Mesothelial cell of epicardium (in vitro differentiated cells): ENCODE measurements at regions not wholly inside any gene's neighbourhood (a gene's known extent, or its start where the extent isn't known, plus 50 kb on each side); places are given as distances from the start of the nearest gene placed in this dataset.

Source experiments
- DNase-seq, 2 experiments: peaks; one replicate each; pipeline ENCODE4 v3.0.0; 2021; ENCODE audit warnings: low spot score in 2 of 2; ENCODE audit not compliant: unreplicated experiment in 2 of 2
- H3K27ac Mint-ChIP-seq: 2 replicates; pipeline ENCODE4 v1.8.0; 2021; ENCODE audit warnings: mixed read lengths
- H3K27me3 Mint-ChIP-seq: 2 replicates; pipeline ENCODE4 v1.8.0; 2021; ENCODE audit warnings: low read depth, mixed read lengths
- H3K36me3 Mint-ChIP-seq: 2 replicates; pipeline ENCODE4 v1.8.0; 2021; ENCODE audit warnings: mixed read lengths
- H3K4me1 Mint-ChIP-seq: 2 replicates; pipeline ENCODE4 v1.8.0; 2021; ENCODE audit warnings: mixed read lengths
- H3K4me3 Mint-ChIP-seq: 2 replicates; pipeline ENCODE4 v1.8.0; 2021; ENCODE audit warnings: mild to moderate bottlenecking, moderate library complexity, mixed read lengths
- H3K9me3 Mint-ChIP-seq: 2 replicates; pipeline ENCODE4 v1.8.0; 2021; ENCODE audit warnings: mixed read lengths
- TF ChIP-seq, protein P1 (sequence below): fragments of 200-600 bp; sonication (generic); IDR thresholded peaks from one replicate; pipeline ENCODE4 v1.5.0; 2021; ENCODE audit warnings: antibody characterized with exemption; ENCODE audit not compliant: unreplicated experiment

DNA sequence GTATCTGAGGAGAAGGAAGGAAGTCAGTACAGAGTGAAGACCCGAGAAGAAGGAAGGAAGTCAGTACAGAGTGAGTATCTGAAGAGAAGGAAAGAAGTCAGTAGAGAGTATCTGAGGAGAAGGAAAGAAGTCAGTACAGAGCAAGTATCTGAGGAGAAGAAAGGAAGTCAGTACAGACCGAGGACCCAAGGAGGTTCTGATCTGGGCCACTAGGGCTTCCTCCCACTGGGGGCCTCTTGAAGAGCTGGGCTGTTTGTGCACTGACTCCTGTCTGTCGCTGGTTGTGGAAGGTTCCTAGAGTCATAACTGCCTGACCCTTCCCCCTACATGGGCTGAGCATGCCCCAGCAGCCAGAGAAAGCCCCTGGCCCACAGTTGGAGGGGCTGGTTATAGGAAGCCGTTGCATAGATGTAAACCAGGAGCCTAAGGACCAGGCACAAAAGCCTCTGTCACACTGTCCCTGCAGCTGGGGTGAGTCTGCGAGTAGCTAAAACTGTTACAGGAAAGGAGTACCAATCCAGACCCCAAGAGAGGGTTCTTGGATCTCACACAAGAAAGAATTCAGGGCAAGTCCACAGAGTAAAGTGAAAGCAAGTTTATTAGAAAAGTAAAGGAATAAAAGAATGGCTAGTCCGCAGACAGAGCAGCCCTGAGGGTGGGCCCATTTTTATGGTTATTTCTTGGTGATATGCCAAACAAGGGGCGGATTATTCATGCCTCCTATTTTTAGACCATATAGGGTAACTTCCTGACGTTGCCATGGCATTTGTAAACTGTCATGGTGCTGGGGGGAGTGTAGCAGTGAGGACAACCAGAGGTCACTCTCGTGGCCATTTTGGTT is 395.9 kb downstream of the PREX1 start:
- peaks cover 11% of the 10 kb centered on the region for H3K4me1 Mint-ChIP-seq
- no peaks in the 10 kb centered on the region for H3K9me3 Mint-ChIP-seq
- H3K36me3 Mint-ChIP-seq = no peaks in the 10 kb centered on the region
- no peak overlapping the region for H3K4me3 Mint-ChIP-seq
- H3K27me3 Mint-ChIP-seq = no peaks in the 10 kb centered on the region
- no peak for DNase-seq
- H3K27ac Mint-ChIP-seq = no peak overlapping the region
- TF ChIP-seq, protein P1, sequence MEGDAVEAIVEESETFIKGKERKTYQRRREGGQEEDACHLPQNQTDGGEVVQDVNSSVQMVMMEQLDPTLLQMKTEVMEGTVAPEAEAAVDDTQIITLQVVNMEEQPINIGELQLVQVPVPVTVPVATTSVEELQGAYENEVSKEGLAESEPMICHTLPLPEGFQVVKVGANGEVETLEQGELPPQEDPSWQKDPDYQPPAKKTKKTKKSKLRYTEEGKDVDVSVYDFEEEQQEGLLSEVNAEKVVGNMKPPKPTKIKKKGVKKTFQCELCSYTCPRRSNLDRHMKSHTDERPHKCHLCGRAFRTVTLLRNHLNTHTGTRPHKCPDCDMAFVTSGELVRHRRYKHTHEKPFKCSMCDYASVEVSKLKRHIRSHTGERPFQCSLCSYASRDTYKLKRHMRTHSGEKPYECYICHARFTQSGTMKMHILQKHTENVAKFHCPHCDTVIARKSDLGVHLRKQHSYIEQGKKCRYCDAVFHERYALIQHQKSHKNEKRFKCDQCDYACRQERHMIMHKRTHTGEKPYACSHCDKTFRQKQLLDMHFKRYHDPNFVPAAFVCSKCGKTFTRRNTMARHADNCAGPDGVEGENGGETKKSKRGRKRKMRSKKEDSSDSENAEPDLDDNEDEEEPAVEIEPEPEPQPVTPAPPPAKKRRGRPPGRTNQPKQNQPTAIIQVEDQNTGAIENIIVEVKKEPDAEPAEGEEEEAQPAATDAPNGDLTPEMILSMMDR = no peak

DNA sequence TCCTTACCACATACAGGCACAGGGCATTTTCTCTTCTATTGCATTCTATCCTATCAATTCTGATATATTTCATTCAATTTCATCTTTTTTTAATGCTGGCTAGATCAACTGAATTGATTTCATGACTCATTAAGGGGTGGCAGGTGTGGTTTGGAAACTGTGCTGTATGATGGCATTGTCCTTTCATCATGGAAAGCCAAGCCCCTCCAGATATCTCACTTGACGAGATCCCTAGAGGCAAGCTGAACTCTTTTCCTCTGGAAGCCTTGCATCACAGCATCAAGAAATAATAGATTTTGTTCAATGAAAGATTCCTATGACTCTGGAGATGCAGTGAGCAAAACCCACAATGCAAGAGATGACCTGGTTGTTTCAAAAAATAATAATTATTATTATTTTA is 401.2 kb downstream of the PREX1 start:
- TF ChIP-seq, protein P1 = no peak
- Mint-ChIP-seq H3K36me3 (no peaks in the 10 kb centered on the region), H3K4me3 (no peak overlapping the region), H3K27ac (no peak overlapping the region), H3K9me3 (no peaks in the 10 kb centered on the region), H3K27me3 (no peaks in the 10 kb centered on the region), H3K4me1 (peaks cover 5% of the 10 kb centered on the region)
- DNase-seq = no peak

DNA sequence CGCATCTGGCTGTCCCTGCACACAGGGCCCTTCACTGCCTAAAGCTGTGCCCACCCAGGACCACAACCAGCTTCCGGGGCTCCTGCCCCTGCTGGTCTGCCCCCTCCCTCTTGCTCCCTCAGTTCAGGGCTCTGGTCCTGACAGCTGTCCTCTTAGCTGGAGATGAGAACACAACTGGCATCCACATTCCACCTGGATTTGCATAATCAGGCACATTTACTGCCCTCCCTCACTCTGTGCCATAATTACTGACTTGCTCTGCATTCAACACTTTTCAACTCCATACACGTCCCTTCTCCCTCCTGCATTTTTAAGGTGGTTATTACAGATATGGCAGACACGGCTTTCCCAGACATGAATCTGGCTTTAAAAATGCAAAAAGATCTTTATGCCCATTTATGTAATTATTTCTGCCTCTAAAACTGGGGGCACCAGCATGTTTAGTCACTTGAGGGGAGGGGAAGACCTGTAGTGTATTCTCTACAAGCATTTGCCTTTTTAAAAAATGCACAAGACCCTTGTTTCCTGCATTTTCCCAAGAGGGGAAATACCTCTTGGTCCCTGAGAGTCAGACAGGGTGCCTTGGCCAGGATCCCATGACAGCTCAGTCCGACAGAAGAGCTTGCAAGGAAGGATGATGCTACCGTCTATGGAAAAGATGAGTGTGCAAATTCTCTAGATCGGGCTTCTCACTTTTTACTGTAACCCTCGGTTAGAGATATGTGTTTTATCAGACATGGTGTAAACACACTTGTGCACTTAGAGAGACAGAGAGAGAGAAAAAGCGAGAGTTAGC is 401.8 kb downstream of the PREX1 start:
- H3K27me3 Mint-ChIP-seq = no peaks in the 10 kb centered on the region
- no peak overlapping the region for H3K27ac Mint-ChIP-seq
- peaks cover 3% of the 10 kb centered on the region for H3K4me1 Mint-ChIP-seq
- H3K9me3 Mint-ChIP-seq = no peaks in the 10 kb centered on the region
- H3K4me3 Mint-ChIP-seq = no peak overlapping the region
- no peaks in the 10 kb centered on the region for H3K36me3 Mint-ChIP-seq
- TF ChIP-seq, protein P1 = no peak
- DNase-seq = no peak

DNA sequence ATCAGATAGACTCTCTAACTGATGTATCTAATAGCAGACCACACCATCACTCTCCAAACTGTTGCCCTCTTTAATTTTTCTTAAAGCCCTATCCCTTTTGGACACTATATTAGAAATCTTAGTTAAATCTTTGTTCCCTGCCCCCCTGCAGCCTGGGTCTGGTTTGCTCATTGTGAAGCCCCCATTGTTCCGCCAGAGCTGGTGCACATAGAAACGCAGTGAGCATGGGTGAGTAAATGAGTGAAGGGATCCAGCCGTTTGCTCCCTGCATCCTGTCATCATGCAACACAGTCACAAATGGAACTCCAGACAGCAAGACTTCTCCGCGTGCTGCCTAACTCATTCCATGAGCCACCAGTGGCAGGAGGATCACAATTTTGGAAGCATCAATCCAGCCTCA is 402.5 kb downstream of the PREX1 start:
- TF ChIP-seq, protein P1 = no peak
- H3K36me3 Mint-ChIP-seq = no peaks in the 10 kb centered on the region
- no peak for DNase-seq
- H3K27ac Mint-ChIP-seq = no peak overlapping the region
- H3K4me3 Mint-ChIP-seq = no peak overlapping the region
- H3K27me3 Mint-ChIP-seq = no peaks in the 10 kb centered on the region
- no peaks in the 10 kb centered on the region for H3K9me3 Mint-ChIP-seq
- H3K4me1 Mint-ChIP-seq = peaks cover 3% of the 10 kb centered on the region

DNA sequence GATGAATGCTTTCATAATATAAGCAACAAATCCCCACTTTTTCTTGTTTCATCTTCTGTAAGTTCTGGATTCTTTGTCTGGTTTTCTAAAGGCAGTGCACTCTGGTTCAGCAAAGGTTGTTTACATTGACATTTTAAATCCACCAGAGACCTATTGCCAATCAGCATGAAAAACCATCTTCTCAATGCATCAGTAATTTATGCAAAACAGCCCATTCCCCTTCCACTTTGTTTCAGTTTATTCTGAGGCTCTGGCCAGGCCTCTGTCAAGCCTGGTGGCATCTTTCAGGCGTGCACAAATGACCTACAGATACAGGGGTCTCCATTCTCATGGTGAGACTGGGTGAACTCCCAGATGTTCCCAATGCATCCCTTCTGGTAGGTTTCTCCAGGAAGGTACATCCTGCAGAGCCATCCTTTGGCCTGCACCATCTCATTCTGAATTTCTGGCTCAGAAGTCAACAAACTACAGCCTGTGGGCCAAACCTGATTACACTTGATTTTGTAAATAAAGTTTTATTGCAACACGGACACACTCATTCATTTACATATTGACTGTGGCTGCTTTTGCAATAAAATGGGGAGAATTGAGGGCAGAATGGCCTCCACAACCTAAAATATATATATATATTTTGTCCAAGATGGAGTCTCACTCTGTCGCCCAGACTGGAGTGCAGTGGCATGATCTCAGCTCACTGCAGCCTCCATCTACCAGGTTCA is 405.4 kb downstream of the PREX1 start:
- no peak for DNase-seq
- H3K27ac Mint-ChIP-seq = no peak overlapping the region
- H3K4me1 Mint-ChIP-seq = peaks cover 3% of the 10 kb centered on the region
- no peaks in the 10 kb centered on the region for H3K9me3 Mint-ChIP-seq
- H3K4me3 Mint-ChIP-seq = no peak overlapping the region
- H3K27me3 Mint-ChIP-seq = no peaks in the 10 kb centered on the region
- no peaks in the 10 kb centered on the region for H3K36me3 Mint-ChIP-seq
- TF ChIP-seq, protein P1 = no peak
